ENCODE measurements at regions not wholly inside any gene's neighbourhood (a gene's known extent, or its start where the extent isn't known, plus 50 kb on each side); places are given as distances from the start of the nearest gene placed in this dataset.

- Histone ChIP-seq H3K4me3 (ENCODE audit: low read depth, low read length) (no peak overlapping the region), H3K9me3 (ENCODE audit: control insufficient read depth, insufficient read depth, low read length) (no peaks in the 10 kb centered on the region), H3K27ac (ENCODE audit: low read depth, low read length) (no peak overlapping the region), H3K27me3 (ENCODE audit: control insufficient read depth, insufficient read depth, low read length) (no peaks in the 10 kb centered on the region)
- ChIA-PET POLR2A (no interaction called here), CTCF (no interaction called here)
- TF ChIP-seq CTCF (IDR thresholded peaks at IDR 0.05; ENCODE audit: low read depth, low read length), result no peak
- no peak for DNase-seq (ENCODE audit: low read depth, low spot score)
These were observed 402.0 kb upstream of the UBE2E3 start for GRCh38 chr2:180578441-180578840.

GRCh38 chr2:180577567-180577966, 402.8 kb upstream of the UBE2E3 start:
- CTCF ChIA-PET, result no interaction called here
- Histone ChIP-seq H3K4me3 (ENCODE audit: low read depth, low read length) (no peak overlapping the region), H3K27ac (ENCODE audit: low read depth, low read length) (no peak overlapping the region), H3K9me3 (ENCODE audit: control insufficient read depth, insufficient read depth, low read length) (no peaks in the 10 kb centered on the region), H3K27me3 (ENCODE audit: control insufficient read depth, insufficient read depth, low read length) (no peaks in the 10 kb centered on the region)
- TF ChIP-seq CTCF (IDR thresholded peaks at IDR 0.05; ENCODE audit: low read depth, low read length), result no peak
- DNase-seq (ENCODE audit: low read depth, low spot score), result no peak
- POLR2A ChIA-PET, result no interaction called here

- Histone ChIP-seq H3K4me3 (ENCODE audit: low read depth, low read length) (no peak overlapping the region), H3K27ac (ENCODE audit: low read depth, low read length) (no peak overlapping the region), H3K9me3 (ENCODE audit: control insufficient read depth, insufficient read depth, low read length) (no peaks in the 10 kb centered on the region), H3K27me3 (ENCODE audit: control insufficient read depth, insufficient read depth, low read length) (no peaks in the 10 kb centered on the region)
- no peak for DNase-seq (ENCODE audit: low read depth, low spot score)
- ChIA-PET CTCF (no interaction called here), POLR2A (no interaction called here)
- no peak for TF ChIP-seq CTCF (IDR thresholded peaks at IDR 0.05; ENCODE audit: low read depth, low read length)
These were observed 406.5 kb upstream of the UBE2E3 start for GRCh38 chr2:180573951-180574350.

GRCh38 chr2:180572346-180572745, 408.1 kb upstream of the UBE2E3 start:
- Histone ChIP-seq H3K27ac (ENCODE audit: low read depth, low read length) (no peak overlapping the region), H3K4me3 (ENCODE audit: low read depth, low read length) (no peak overlapping the region), H3K9me3 (ENCODE audit: control insufficient read depth, insufficient read depth, low read length) (no peaks in the 10 kb centered on the region), H3K27me3 (ENCODE audit: control insufficient read depth, insufficient read depth, low read length) (no peaks in the 10 kb centered on the region)
- no peak for TF ChIP-seq CTCF (IDR thresholded peaks at IDR 0.05; ENCODE audit: low read depth, low read length)
- POLR2A ChIA-PET, result no interaction called here
- DNase-seq (ENCODE audit: low read depth, low spot score), result no peak
- CTCF ChIA-PET, result no interaction called here

- ChIA-PET POLR2A (no interaction called here), CTCF (interaction anchor here (0.6 kb wide), 1 partner anchor 85 kb away, joined by 3 read pairs; no protein-coding TSS in a partner anchor)
- Histone ChIP-seq H3K4me3 (ENCODE audit: low read depth, low read length) (no peak overlapping the region), H3K27me3 (ENCODE audit: control insufficient read depth, insufficient read depth, low read length) (no peaks in the 10 kb centered on the region), H3K9me3 (ENCODE audit: control insufficient read depth, insufficient read depth, low read length) (no peaks in the 10 kb centered on the region), H3K27ac (ENCODE audit: low read depth, low read length) (no peak overlapping the region)
- peak; percentile 42 for DNase-seq (ENCODE audit: low read depth, low spot score)
- TF ChIP-seq CTCF (IDR thresholded peaks at IDR 0.05; ENCODE audit: low read depth, low read length), result no peak
These were observed 408.8 kb upstream of the UBE2E3 start for GRCh38 chr2:180571559-180571958.
